A549 (cell line): ENCODE measurements at regions not wholly inside any gene's neighbourhood (a gene's known extent, or its start where the extent isn't known, plus 50 kb on each side); places are given as distances from the start of the nearest gene placed in this dataset.

Experiments
- ATAC-seq, 2 experiments: fragments of 200-7000 bp in 1 of 2; fragments of >200 bp in 1 of 2; cut with Nextera tagmentation in 1 of 2; cut with Tn5 transposase in 1 of 2; 3 replicates each; pipeline versions ENCODE4 v1.8.0 to v1.9.1; 2018 to 2020; ENCODE audit warnings: mild to moderate bottlenecking in 1 of 2, moderate library complexity in 1 of 2
- CTCF ChIA-PET: fragments of 300-600 bp; sonication (Branson Sonifier 250); formaldehyde crosslinking; extraction: SDS; loops from one replicate; lab custom pipeline; 2021; ENCODE audit warnings: antibody characterized with exemption, inconsistent platforms; lab: Yijun Ruan, JAX
- POLR2A ChIA-PET: fragments of 350-600 bp; formaldehyde crosslinking; extraction: SDS; loops from one replicate; lab custom pipeline; 2021; ENCODE audit warnings: antibody characterized with exemption, inconsistent platforms; lab: Yijun Ruan, JAX
- DNase-seq, 2 experiments: peaks; one replicate each; pipeline versions ENCODE4 v3.0.0 to v3.0.0-alpha.2; 2011 to 2016; ENCODE audit warnings: low read depth in 1 of 2, low spot score in 1 of 2
- FAIRE-seq: peaks from 2 replicates; lab custom pipeline; 2011; peaks lifted over from hg19 to GRCh38; lab: Jason Lieb, UNC
- H3K27ac ChIP-seq, 2 experiments: fragments of >200 bp; sonication (Bioruptor Twin); formaldehyde crosslinking; 3 replicates each; pipeline ENCODE4 v1.5.1; 2016 to 2017
- H3K4me1 ChIP-seq: fragments of >200 bp; sonication (Bioruptor Twin); formaldehyde crosslinking; 3 replicates; pipeline ENCODE4 v1.6.1; 2016
- H3K4me2 ChIP-seq: fragments of >200 bp; sonication (Bioruptor Twin); formaldehyde crosslinking; 3 replicates; pipeline ENCODE4 v1.6.1; 2016
- H3K4me3 ChIP-seq: fragments of >200 bp; sonication (Bioruptor Twin); formaldehyde crosslinking; 3 replicates; pipeline ENCODE4 v1.5.1; 2016
- H3K9me3 ChIP-seq: fragments of >200 bp; sonication (Bioruptor Twin); formaldehyde crosslinking; 3 replicates; pipeline ENCODE4 v1.6.1; 2016
- CBX2 ChIP-seq: fragments of 200-600 bp; sonication (generic); IDR thresholded peaks from 2 replicates; pipeline ENCODE4 v1.6.1; 2016; ENCODE audit warnings: low read depth, mild to moderate bottlenecking, borderline replicate concordance
- CBX8 ChIP-seq: fragments of 200-600 bp; sonication (generic); IDR thresholded peaks from 2 replicates; pipeline ENCODE4 v1.6.1; 2016
- CEBPB ChIP-seq, 2 experiments: fragments of >200 bp in 1 of 2; sonication (Bioruptor Twin) in 1 of 2; formaldehyde crosslinking in 1 of 2; IDR thresholded peaks; 2 replicates each; pipeline ENCODE4 v1.6.1; 2012 to 2016
- CHD4 ChIP-seq: fragments of 200-600 bp; sonication (generic); IDR thresholded peaks from 2 replicates; pipeline ENCODE4 v1.6.1; 2016; ENCODE audit warnings: antibody characterized with exemption, mild to moderate bottlenecking, borderline replicate concordance
- EP300 ChIP-seq, 2 experiments: fragments of >200 bp; sonication (Bioruptor Twin); formaldehyde crosslinking; IDR thresholded peaks; 2 replicates in 1 of 2; 3 replicates in 1 of 2; pipeline ENCODE4 v1.6.1; 2016 to 2017
- FOSB ChIP-seq: fragments of 250-450 bp; sonication (Bioruptor Pico); IDR thresholded peaks from 2 replicates; pipeline ENCODE4 v1.5.0; 2020; ENCODE audit warnings: mild to moderate bottlenecking, moderate library complexity
- FOSL2 ChIP-seq, 2 experiments: fragments of 450-650 bp in 1 of 2; fragments of >200 bp in 1 of 2; sonication (Bioruptor Twin) in 1 of 2; formaldehyde crosslinking; IDR thresholded peaks; 2 replicates each; pipeline versions ENCODE4 v1.5.0 to v1.6.1; 2016 to 2020; ENCODE audit warnings: mild to moderate bottlenecking in 1 of 2, moderate library complexity in 1 of 2
- JUN ChIP-seq, 2 experiments: fragments of >200 bp; sonication (Bioruptor Twin); formaldehyde crosslinking; IDR thresholded peaks; 2 replicates in 1 of 2; 3 replicates in 1 of 2; pipeline ENCODE4 v1.6.1; 2016 to 2017
- KDM1A ChIP-seq: fragments of 200-600 bp; sonication (generic); IDR thresholded peaks from 2 replicates; pipeline ENCODE4 v1.6.1; 2016; ENCODE audit warnings: low read depth, mild to moderate bottlenecking
- MAFK ChIP-seq: fragments of 450-650 bp; IDR thresholded peaks from 2 replicates; pipeline ENCODE4 v1.6.1; 2014; ENCODE audit not compliant: partially characterized antibody
- MAZ ChIP-seq: fragments of 150-350 bp; IDR thresholded peaks from 2 replicates; pipeline ENCODE4 v1.6.1; 2014; ENCODE audit warnings: antibody characterized with exemption, low read depth, low read length, borderline replicate concordance
- RAD21 ChIP-seq, 2 experiments: fragments of >200 bp in 1 of 2; sonication (Bioruptor Twin) in 1 of 2; formaldehyde crosslinking in 1 of 2; IDR thresholded peaks in 1 of 2; conservative IDR thresholded peaks in 1 of 2; 2 replicates in 1 of 2; 3 replicates in 1 of 2; pipeline ENCODE4 v1.6.1; 2012 to 2018; ENCODE audit warnings: inconsistent platforms in 1 of 2
- RCOR1 ChIP-seq: fragments of 150-350 bp; IDR thresholded peaks from 2 replicates; pipeline ENCODE4 v1.6.1; 2014; ENCODE audit warnings: antibody characterized with exemption, low read length, low read depth
- RFX5 ChIP-seq: fragments of 450-650 bp; IDR thresholded peaks from 2 replicates; pipeline ENCODE4 v1.7.1; 2014; ENCODE audit warnings: antibody characterized with exemption, mild to moderate bottlenecking, moderate library complexity
- RNF2 ChIP-seq: fragments of 200-600 bp; sonication (generic); IDR thresholded peaks from 2 replicates; pipeline ENCODE4 v1.6.1; 2016; ENCODE audit warnings: low read depth, mild to moderate bottlenecking, antibody characterized with exemption, moderate library complexity, borderline replicate concordance
- TP53 ChIP-seq: fragments of 250-450 bp; sonication (Bioruptor Pico); IDR thresholded peaks from 2 replicates; pipeline ENCODE4 v1.5.0; 2021; ENCODE audit warnings: mild to moderate bottlenecking, moderate library complexity
- ZC3H11A ChIP-seq: fragments of 450-650 bp; IDR thresholded peaks from 2 replicates; pipeline ENCODE4 v1.6.1; 2014; ENCODE audit warnings: antibody characterized with exemption, mild to moderate bottlenecking
- WGBS: methylation state at CpG from one replicate; pipeline ENCODE4 v1.1.6; 2017; ENCODE audit errors: missing lambda C conversion rate; 5-methylcytosine and 5-hydroxymethylcytosine counted together
- TF ChIP-seq, protein P1 (sequence below): fragments of >200 bp; sonication (Bioruptor Twin); formaldehyde crosslinking; IDR thresholded peaks from 3 replicates; pipeline ENCODE4 v1.5.1; 2016
- TF ChIP-seq, protein P2 (sequence below): IDR thresholded peaks from 2 replicates; pipeline ENCODE4 v1.6.1; 2012
- TF ChIP-seq, protein P3 (sequence below): IDR thresholded peaks from 2 replicates; pipeline ENCODE4 v1.6.1; 2012; ENCODE audit warnings: low read depth, borderline replicate concordance
- TF ChIP-seq, protein P4 (sequence below): fragments of 200-600 bp; sonication (generic); IDR thresholded peaks from 2 replicates; pipeline ENCODE4 v1.6.1; 2016; ENCODE audit warnings: antibody characterized with exemption, mild to moderate bottlenecking, moderate library complexity
- TF ChIP-seq, protein P5 (sequence below): fragments of 250-450 bp; sonication (Bioruptor Pico); IDR thresholded peaks from 2 replicates; pipeline ENCODE4 v1.5.0; 2021; ENCODE audit warnings: mild to moderate bottlenecking, moderate library complexity, borderline replicate concordance
- TF ChIP-seq, protein P6 (sequence below): IDR thresholded peaks from 2 replicates; pipeline ENCODE4 v1.6.1; 2012
- TF ChIP-seq, protein P7 (sequence below): fragments of >200 bp; sonication (Bioruptor Twin); formaldehyde crosslinking; IDR thresholded peaks from 3 replicates; pipeline ENCODE4 v1.6.1; 2016

DNA sequence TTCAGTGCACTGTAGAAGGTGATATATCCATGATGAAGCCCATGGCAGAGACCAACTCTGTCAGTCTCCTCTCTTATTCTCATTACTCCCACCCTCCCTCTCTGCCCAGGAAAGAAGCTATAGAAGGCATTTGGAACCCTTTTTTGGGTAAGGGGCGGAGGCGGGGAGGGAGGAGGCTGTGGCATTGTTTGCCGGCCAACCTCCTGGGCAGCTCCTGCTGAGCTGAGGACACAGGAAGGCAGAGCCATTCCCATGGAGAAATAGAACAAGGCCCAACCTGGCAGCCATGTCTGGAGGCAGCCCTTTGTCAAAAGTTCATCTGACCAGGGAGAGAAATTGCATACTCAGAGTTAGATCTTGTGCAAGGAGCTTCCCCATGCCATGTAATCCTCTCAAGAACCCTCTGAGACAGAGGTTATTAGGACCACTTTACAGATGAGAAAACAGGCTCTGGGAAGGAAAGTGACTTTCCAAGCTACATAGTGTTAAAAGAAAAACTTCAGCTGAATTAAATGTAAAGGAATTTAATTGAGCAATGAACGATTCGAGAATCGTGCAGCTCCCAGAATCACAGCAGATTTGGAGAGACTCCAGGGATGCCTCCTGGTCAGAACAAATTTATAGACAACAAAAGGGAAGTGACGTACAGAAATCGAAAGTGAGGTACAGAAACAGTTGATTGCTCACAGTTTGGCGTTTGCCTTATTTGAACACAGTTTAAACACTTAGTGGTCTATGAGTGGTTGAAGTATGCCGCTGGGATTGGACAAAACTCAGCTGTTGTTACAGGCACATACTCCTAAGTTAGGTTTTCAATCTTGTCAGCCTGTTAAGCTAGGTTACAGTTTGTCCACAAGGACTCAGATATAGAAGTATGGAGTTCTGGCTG, 158.6 kb downstream of the MELK start:
- Histone ChIP-seq H3K4me1 (no peaks in the 10 kb centered on the region), H3K4me3 (no peak overlapping the region), H3K27ac (no peak overlapping the region), H3K9me3 (no peaks in the 10 kb centered on the region), H3K4me2 (no peak overlapping the region)
- ATAC-seq (no peak), FAIRE-seq (no peak), DNase-seq (no peak)
- TF ChIP-seq, protein P1, sequence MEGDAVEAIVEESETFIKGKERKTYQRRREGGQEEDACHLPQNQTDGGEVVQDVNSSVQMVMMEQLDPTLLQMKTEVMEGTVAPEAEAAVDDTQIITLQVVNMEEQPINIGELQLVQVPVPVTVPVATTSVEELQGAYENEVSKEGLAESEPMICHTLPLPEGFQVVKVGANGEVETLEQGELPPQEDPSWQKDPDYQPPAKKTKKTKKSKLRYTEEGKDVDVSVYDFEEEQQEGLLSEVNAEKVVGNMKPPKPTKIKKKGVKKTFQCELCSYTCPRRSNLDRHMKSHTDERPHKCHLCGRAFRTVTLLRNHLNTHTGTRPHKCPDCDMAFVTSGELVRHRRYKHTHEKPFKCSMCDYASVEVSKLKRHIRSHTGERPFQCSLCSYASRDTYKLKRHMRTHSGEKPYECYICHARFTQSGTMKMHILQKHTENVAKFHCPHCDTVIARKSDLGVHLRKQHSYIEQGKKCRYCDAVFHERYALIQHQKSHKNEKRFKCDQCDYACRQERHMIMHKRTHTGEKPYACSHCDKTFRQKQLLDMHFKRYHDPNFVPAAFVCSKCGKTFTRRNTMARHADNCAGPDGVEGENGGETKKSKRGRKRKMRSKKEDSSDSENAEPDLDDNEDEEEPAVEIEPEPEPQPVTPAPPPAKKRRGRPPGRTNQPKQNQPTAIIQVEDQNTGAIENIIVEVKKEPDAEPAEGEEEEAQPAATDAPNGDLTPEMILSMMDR: no peak
- TF ChIP-seq FOSL2 (IDR thresholded peaks at IDR 0.05) (no peak), FOSL2 (CRISPR knock-in tag; IDR thresholded peaks at IDR 0.05) (no peak), RAD21 (conservative IDR thresholded peaks at IDR 0.05 in 1 of 2, IDR thresholded peaks at IDR 0.05 in 1 of 2) (no peak), ZC3H11A (no peak), RFX5 (no peak), FOSB (no peak), MAZ (no peak), CBX8 (no peak), KDM1A (no peak), EP300 (IDR thresholded peaks at IDR 0.05) (no peak), JUN (IDR thresholded peaks at IDR 0.05) (no peak), TP53 (CRISPR knock-in tag) (no peak), CEBPB (IDR thresholded peaks at IDR 0.05) (no peak), MAFK (no peak)
- TF ChIP-seq, protein P2, sequence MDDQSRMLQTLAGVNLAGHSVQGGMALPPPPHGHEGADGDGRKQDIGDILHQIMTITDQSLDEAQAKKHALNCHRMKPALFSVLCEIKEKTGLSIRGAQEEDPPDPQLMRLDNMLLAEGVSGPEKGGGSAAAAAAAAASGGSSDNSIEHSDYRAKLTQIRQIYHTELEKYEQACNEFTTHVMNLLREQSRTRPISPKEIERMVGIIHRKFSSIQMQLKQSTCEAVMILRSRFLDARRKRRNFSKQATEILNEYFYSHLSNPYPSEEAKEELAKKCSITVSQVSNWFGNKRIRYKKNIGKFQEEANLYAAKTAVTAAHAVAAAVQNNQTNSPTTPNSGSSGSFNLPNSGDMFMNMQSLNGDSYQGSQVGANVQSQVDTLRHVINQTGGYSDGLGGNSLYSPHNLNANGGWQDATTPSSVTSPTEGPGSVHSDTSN: no peak
- TF ChIP-seq, protein P3, sequence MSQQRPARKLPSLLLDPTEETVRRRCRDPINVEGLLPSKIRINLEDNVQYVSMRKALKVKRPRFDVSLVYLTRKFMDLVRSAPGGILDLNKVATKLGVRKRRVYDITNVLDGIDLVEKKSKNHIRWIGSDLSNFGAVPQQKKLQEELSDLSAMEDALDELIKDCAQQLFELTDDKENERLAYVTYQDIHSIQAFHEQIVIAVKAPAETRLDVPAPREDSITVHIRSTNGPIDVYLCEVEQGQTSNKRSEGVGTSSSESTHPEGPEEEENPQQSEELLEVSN: no peak
- 55% methylated on average over 10 of the region's 10 CpGs for WGBS
- ChIA-PET POLR2A (no interaction called here), CTCF (interaction anchor here (0.9 to 4.7 kb wide), 6 partner anchors 9 to 325 kb away, joined by 3 to 48 read pairs (median 10); no protein-coding TSS in a partner anchor)

DNA sequence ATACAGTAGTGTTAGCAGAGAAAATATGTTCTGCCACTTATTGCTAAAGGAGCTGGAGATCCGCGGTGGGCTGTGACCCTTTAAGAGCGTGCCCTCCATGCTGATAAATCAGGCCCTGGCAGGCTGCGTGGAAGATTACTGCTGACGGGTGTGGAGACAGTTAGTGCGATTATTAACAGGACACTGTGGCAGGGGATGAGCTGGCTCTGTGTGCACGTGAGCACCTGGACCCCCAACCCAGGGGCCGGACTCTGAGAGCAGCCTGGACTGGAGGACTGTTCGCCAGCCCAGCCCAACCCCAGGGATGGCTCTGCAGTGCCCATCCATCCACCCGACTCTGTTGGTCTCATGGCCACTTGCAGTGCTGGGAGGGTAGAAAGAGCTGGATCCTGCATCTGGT, 162.0 kb downstream of the MELK start:
- 59% methylated on average over 10 of the region's 10 CpGs for WGBS
- Histone ChIP-seq H3K4me1 (peaks cover 6% of the 10 kb centered on the region; the same call in 2 of the 3 replicates), H3K27ac (no peak overlapping the region), H3K4me3 (no peak overlapping the region), H3K9me3 (no peaks in the 10 kb centered on the region)
- CTCF ChIA-PET: interaction anchor here (1.0 kb wide), 1 partner anchor 54 kb away, joined by 3 read pairs; no protein-coding TSS in a partner anchor
- DNase-seq: no peak
- ATAC-seq: no peak
- POLR2A ChIA-PET: no interaction called here
- no peak for FAIRE-seq
- TF ChIP-seq RNF2 (no peak), CBX2 (no peak), CHD4 (no peak), RCOR1 (no peak)
- TF ChIP-seq, protein P3: no peak
- TF ChIP-seq, protein P4, sequence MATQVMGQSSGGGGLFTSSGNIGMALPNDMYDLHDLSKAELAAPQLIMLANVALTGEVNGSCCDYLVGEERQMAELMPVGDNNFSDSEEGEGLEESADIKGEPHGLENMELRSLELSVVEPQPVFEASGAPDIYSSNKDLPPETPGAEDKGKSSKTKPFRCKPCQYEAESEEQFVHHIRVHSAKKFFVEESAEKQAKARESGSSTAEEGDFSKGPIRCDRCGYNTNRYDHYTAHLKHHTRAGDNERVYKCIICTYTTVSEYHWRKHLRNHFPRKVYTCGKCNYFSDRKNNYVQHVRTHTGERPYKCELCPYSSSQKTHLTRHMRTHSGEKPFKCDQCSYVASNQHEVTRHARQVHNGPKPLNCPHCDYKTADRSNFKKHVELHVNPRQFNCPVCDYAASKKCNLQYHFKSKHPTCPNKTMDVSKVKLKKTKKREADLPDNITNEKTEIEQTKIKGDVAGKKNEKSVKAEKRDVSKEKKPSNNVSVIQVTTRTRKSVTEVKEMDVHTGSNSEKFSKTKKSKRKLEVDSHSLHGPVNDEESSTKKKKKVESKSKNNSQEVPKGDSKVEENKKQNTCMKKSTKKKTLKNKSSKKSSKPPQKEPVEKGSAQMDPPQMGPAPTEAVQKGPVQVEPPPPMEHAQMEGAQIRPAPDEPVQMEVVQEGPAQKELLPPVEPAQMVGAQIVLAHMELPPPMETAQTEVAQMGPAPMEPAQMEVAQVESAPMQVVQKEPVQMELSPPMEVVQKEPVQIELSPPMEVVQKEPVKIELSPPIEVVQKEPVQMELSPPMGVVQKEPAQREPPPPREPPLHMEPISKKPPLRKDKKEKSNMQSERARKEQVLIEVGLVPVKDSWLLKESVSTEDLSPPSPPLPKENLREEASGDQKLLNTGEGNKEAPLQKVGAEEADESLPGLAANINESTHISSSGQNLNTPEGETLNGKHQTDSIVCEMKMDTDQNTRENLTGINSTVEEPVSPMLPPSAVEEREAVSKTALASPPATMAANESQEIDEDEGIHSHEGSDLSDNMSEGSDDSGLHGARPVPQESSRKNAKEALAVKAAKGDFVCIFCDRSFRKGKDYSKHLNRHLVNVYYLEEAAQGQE: no peak
- TF ChIP-seq, protein P5, sequence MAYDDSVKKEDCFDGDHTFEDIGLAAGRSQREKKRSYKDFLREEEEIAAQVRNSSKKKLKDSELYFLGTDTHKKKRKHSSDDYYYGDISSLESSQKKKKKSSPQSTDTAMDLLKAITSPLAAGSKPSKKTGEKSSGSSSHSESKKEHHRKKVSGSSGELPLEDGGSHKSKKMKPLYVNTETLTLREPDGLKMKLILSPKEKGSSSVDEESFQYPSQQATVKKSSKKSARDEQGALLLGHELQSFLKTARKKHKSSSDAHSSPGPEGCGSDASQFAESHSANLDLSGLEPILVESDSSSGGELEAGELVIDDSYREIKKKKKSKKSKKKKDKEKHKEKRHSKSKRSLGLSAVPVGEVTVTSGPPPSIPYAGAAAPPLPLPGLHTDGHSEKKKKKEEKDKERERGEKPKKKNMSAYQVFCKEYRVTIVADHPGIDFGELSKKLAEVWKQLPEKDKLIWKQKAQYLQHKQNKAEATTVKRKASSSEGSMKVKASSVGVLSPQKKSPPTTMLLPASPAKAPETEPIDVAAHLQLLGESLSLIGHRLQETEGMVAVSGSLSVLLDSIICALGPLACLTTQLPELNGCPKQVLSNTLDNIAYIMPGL: no peak
- TF ChIP-seq, protein P6, sequence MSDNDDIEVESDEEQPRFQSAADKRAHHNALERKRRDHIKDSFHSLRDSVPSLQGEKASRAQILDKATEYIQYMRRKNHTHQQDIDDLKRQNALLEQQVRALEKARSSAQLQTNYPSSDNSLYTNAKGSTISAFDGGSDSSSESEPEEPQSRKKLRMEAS: no peak
- TF ChIP-seq, protein P7, sequence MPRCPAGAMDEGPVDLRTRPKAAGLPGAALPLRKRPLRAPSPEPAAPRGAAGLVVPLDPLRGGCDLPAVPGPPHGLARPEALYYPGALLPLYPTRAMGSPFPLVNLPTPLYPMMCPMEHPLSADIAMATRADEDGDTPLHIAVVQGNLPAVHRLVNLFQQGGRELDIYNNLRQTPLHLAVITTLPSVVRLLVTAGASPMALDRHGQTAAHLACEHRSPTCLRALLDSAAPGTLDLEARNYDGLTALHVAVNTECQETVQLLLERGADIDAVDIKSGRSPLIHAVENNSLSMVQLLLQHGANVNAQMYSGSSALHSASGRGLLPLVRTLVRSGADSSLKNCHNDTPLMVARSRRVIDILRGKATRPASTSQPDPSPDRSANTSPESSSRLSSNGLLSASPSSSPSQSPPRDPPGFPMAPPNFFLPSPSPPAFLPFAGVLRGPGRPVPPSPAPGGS: no peak
- TF ChIP-seq, all 56 proteins: peak for 0
- H3K4me2 ChIP-seq: no peak overlapping the region
